Peyer's patch (tissue), 4 donors: ENCODE measurements at regions not wholly inside any gene's neighbourhood (a gene's known extent, or its start where the extent isn't known, plus 50 kb on each side); places are given as distances from the start of the nearest gene placed in this dataset.

ENCODE experiments used
- DNase-seq, 3 donors: peaks; one replicate each; pipeline ENCODE4 v3.0.0-alpha.2; 2017 to 2019
- H3K27ac ChIP-seq, 4 donors: fragments of 200-600 bp; sonication (generic); one replicate each; pipeline ENCODE4 v1.5.1; 2016 to 2019
- H3K27me3 ChIP-seq, 2 donors: fragments of 200-600 bp; sonication (generic); one replicate each; pipeline ENCODE4 v1.5.1; 2019
- H3K36me3 ChIP-seq, 3 donors: fragments of 200-600 bp; sonication (generic); one replicate each; pipeline ENCODE4 v1.5.1; 2016 to 2019
- H3K4me1 ChIP-seq, 4 donors: fragments of 200-600 bp; sonication (generic); one replicate each; pipeline ENCODE4 v1.5.1; 2016 to 2019
- H3K4me3 ChIP-seq, 4 donors: fragments of 200-600 bp; sonication (generic); 1 replicate in 3 of 4; 2 replicates in 1 of 4; pipeline ENCODE4 v1.5.1; 2016 to 2019; ENCODE audit warnings: mild to moderate bottlenecking in 1 of 4
- H3K9me3 ChIP-seq, 4 donors: fragments of 200-600 bp; sonication (generic); one replicate each; pipeline ENCODE4 v1.5.1; 2016 to 2019; ENCODE audit warnings: mild to moderate bottlenecking in 1 of 4
- CTCF ChIP-seq, 6 experiments: fragments of 450-650 bp in 4 of 6; fragments of 200-600 bp in 2 of 6; sonication (generic) in 1 of 6; IDR thresholded peaks; one replicate each; pipeline ENCODE4 v1.5.1; 2017 to 2019; ENCODE audit warnings: antibody characterized with exemption in 6 of 6, mild to moderate bottlenecking in 3 of 6, moderate library complexity in 1 of 6
- POLR2A ChIP-seq, 2 donors: fragments of 450-650 bp; IDR thresholded peaks; one replicate each; pipeline ENCODE4 v1.5.1; 2017; ENCODE audit warnings: antibody characterized with exemption in 2 of 2, mild to moderate bottlenecking in 2 of 2, moderate library complexity in 2 of 2

- no peaks in the 10 kb centered on the region for H3K9me3 ChIP-seq
These were observed 202.3 kb upstream of the FSTL5 start for GRCh38 chr4:162366146-162366545.

GRCh38 chr4:162364651-162365050 is 200.9 kb upstream of the FSTL5 start:
- Histone ChIP-seq H3K9me3 (no peaks in the 10 kb centered on the region), H3K4me3 (no peak overlapping the region), H3K27me3 (no peaks in the 10 kb centered on the region), H3K27ac (no peak overlapping the region), H3K4me1 (no peaks in the 10 kb centered on the region), H3K36me3 (no peaks in the 10 kb centered on the region)
- no peak for TF ChIP-seq CTCF (IDR thresholded peaks at IDR 0.05)
- no peak for TF ChIP-seq POLR2A (IDR thresholded peaks at IDR 0.05)
- no peak for DNase-seq

More at GRCh38 chr4:162366146-162366545, 202.3 kb upstream of the FSTL5 start:
- DNase-seq: no peak
- TF ChIP-seq CTCF (IDR thresholded peaks at IDR 0.05): no peak
- TF ChIP-seq POLR2A (IDR thresholded peaks at IDR 0.05): no peak
- no peaks in the 10 kb centered on the region for H3K36me3 ChIP-seq
- H3K4me1 ChIP-seq: no peaks in the 10 kb centered on the region
- H3K4me3 ChIP-seq: no peak overlapping the region
- H3K27me3 ChIP-seq: no peaks in the 10 kb centered on the region
- H3K27ac ChIP-seq: no peak overlapping the region

GRCh38 chr4:162360369-162361149 is 196.8 kb upstream of the FSTL5 start:
- Histone ChIP-seq H3K27me3 (no peaks in the 10 kb centered on the region), H3K9me3 (no peaks in the 10 kb centered on the region), H3K36me3 (no peaks in the 10 kb centered on the region), H3K4me1 (no peaks in the 10 kb centered on the region), H3K4me3 (no peak overlapping the region), H3K27ac (no peak overlapping the region)
- no peak for DNase-seq
- no peak for TF ChIP-seq CTCF (IDR thresholded peaks at IDR 0.05)
- no peak for TF ChIP-seq POLR2A (IDR thresholded peaks at IDR 0.05)

DNA sequence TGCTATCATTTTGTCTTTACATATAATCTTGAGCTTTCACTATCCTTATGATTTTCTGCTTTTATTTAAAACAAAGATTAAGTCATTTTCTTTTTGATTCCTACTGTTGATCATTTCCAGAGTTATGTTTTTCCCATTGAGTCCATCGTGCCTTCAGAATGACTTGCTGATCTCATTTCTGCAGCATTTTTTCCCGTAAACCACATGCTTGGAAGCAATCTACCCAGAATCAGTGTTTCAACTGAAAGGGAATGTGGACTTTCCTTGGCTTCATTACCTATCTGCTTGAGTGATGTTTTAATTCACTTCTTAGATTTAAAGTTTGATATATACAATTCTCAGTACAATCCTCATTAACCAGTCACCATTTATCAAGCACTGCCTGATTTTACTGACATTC is 192.4 kb upstream of the FSTL5 start:
- TF ChIP-seq POLR2A (IDR thresholded peaks at IDR 0.05): no peak
- no peak for TF ChIP-seq CTCF (IDR thresholded peaks at IDR 0.05)
- Histone ChIP-seq H3K36me3 (no peaks in the 10 kb centered on the region), H3K4me3 (no peak overlapping the region), H3K27me3 (no peaks in the 10 kb centered on the region), H3K4me1 (no peaks in the 10 kb centered on the region), H3K27ac (no peak overlapping the region), H3K9me3 (no peaks in the 10 kb centered on the region)
- DNase-seq: no peak

DNA sequence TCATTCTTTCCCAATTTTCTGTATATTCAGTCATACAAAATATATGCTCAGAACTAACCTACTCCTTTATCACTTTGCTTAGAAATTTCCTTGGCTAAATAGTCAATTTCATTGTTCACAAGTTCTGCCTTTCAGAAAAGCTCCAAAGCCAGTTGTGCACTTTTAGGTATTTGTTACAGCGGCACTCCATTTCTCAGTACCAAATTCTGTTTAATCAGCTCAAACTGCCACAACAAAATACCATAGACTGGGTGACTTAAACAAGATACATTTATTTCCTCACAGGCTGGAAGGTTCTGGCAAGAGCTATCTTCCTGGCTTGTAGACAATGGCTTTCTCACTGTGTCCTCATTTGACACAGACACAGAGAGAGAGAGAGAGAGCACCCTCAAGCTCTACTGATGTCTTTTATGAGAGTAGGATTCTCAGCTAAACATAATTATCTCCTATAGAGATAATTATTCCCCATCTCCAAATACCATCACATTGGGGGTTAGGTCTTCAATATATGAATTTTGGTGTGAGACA is 188.8 kb upstream of the FSTL5 start:
- TF ChIP-seq CTCF (IDR thresholded peaks at IDR 0.05) (no peak), POLR2A (IDR thresholded peaks at IDR 0.05) (no peak)
- no peak for DNase-seq
- no peaks in the 10 kb centered on the region for H3K27me3 ChIP-seq
- H3K9me3 ChIP-seq: no peaks in the 10 kb centered on the region
- no peak overlapping the region for H3K27ac ChIP-seq
- H3K36me3 ChIP-seq: no peaks in the 10 kb centered on the region
- no peak overlapping the region for H3K4me3 ChIP-seq
- no peaks in the 10 kb centered on the region for H3K4me1 ChIP-seq
